ENCODE measurements at regions not wholly inside any gene's neighbourhood (a gene's known extent, or its start where the extent isn't known, plus 50 kb on each side); places are given as distances from the start of the nearest gene placed in this dataset.

- no peak overlapping the region for H3K4me3 Mint-ChIP-seq
- no peaks in the 10 kb centered on the region for H3K36me3 Mint-ChIP-seq
- ATAC-seq (ENCODE audit: low read depth) (peak; percentile 37), DNase-seq (ENCODE audit: low spot score in 2 of 2) (no peak)
- H3K27me3 Mint-ChIP-seq: no peaks in the 10 kb centered on the region
- H3K27ac Mint-ChIP-seq: no peak overlapping the region
- no peaks in the 10 kb centered on the region for H3K9me3 Mint-ChIP-seq
- H3K4me1 Mint-ChIP-seq: peaks cover 3% of the 10 kb centered on the region
Measured at GRCh38 chr6:113461153-113461932, 395.8 kb upstream of the MARCKS start.

- no peaks in the 10 kb centered on the region for H3K9me3 Mint-ChIP-seq
- H3K27me3 Mint-ChIP-seq: no peaks in the 10 kb centered on the region
- DNase-seq (ENCODE audit: low spot score in 2 of 2): no peak
- H3K4me1 Mint-ChIP-seq: peaks cover 3% of the 10 kb centered on the region
- H3K27ac Mint-ChIP-seq: no peak overlapping the region
- no peaks in the 10 kb centered on the region for H3K36me3 Mint-ChIP-seq
- no peak overlapping the region for H3K4me3 Mint-ChIP-seq
- no peak for ATAC-seq (ENCODE audit: low read depth)
Measured at GRCh38 chr6:113464536-113464935, 392.6 kb upstream of the MARCKS start.

- no peak overlapping the region for H3K4me3 Mint-ChIP-seq
- H3K27ac Mint-ChIP-seq: no peak overlapping the region
- H3K9me3 Mint-ChIP-seq: no peaks in the 10 kb centered on the region
- H3K27me3 Mint-ChIP-seq: no peaks in the 10 kb centered on the region
- DNase-seq (ENCODE audit: low spot score in 2 of 2): no peak
- ATAC-seq (ENCODE audit: low read depth): no peak
- no peaks in the 10 kb centered on the region for H3K36me3 Mint-ChIP-seq
- H3K4me1 Mint-ChIP-seq: peaks cover 3% of the 10 kb centered on the region
Measured at GRCh38 chr6:113464960-113465359, 392.2 kb upstream of the MARCKS start.

- no peak for ATAC-seq (ENCODE audit: low read depth)
- no peaks in the 10 kb centered on the region for H3K36me3 Mint-ChIP-seq
- no peak overlapping the region for H3K27ac Mint-ChIP-seq
- no peaks in the 10 kb centered on the region for H3K9me3 Mint-ChIP-seq
- H3K4me1 Mint-ChIP-seq: peaks cover 3% of the 10 kb centered on the region
- H3K27me3 Mint-ChIP-seq: no peaks in the 10 kb centered on the region
- no peak overlapping the region for H3K4me3 Mint-ChIP-seq
- no peak for DNase-seq (ENCODE audit: low spot score in 2 of 2)
Measured at GRCh38 chr6:113466526-113466925, 390.6 kb upstream of the MARCKS start.

DNA sequence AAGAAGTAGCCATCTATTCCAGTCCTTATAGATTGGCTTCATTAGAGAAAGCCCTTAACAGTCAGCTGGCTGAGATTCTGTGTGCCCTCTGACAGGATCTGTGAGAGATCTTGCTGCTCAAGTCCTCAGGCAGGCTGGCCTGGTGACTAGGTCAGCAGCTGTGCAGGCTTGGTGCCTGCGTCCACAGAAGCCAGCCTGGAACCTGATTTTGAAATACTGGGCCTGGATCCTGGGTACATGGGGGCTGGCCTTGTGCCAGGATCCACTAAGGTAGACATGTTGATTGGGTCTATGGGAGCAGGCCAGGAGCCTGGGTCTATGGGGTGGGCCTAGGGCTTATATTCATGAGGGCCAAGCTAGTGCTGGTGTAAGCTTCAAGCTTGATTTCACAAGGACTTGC is 381.8 kb upstream of the MARCKS start:
- H3K4me1 Mint-ChIP-seq: no peaks in the 10 kb centered on the region
- H3K9me3 Mint-ChIP-seq: peaks cover 6% of the 10 kb centered on the region
- no peak for ATAC-seq (ENCODE audit: low read depth)
- no peak overlapping the region for H3K27ac Mint-ChIP-seq
- H3K4me3 Mint-ChIP-seq: no peak overlapping the region
- no peak for DNase-seq (ENCODE audit: low spot score in 2 of 2)
- no peaks in the 10 kb centered on the region for H3K27me3 Mint-ChIP-seq
- H3K36me3 Mint-ChIP-seq: peaks cover 4% of the 10 kb centered on the region

DNA sequence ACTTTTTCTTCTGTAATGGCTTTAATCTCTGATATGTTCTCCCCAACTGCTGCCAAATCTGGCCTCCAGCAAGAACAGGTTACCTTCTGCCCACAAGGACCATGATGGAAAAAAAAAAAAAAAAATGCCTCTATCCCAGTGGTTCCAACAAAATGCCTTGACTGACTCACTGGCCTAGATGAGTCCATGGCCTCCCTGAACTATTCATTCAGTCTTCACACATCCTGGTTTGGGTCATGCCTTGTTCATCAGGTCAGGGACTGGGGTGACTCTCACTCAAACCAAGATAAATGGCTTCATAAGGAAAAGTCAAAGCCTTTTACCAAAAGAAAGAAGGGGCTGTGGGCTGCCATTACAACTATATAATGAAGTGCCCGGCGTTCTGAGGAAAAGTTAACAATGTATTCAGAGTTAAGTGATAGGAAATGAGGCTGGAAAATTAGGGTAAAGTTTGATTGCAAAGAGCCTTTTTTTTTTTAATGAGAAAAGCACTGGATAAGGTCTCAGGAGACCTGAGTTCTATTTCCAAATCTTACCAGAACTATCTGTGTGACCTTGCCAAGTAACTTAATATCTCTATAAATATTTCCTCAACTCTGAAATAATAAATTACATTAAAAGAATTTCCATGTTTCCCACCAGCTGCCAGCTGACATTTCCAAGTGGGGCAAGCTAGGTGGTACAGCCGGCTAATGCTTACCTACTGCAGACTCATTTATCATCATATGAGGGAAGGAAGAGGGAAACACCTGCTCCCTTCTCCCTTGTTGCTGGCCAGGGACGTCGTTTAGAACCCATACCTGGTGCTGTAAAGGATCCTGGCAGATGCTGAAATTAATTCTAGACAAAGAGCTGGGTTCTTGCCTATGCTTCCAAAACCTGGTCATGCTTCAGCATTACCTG is 380.0 kb upstream of the MARCKS start:
- peaks cover 6% of the 10 kb centered on the region for H3K9me3 Mint-ChIP-seq
- DNase-seq (ENCODE audit: low spot score in 2 of 2) (no peak), ATAC-seq (ENCODE audit: low read depth) (no peak)
- peaks cover 4% of the 10 kb centered on the region for H3K36me3 Mint-ChIP-seq
- no peak overlapping the region for H3K27ac Mint-ChIP-seq
- H3K27me3 Mint-ChIP-seq: no peaks in the 10 kb centered on the region
- no peak overlapping the region for H3K4me3 Mint-ChIP-seq
- H3K4me1 Mint-ChIP-seq: no peaks in the 10 kb centered on the region

DNA sequence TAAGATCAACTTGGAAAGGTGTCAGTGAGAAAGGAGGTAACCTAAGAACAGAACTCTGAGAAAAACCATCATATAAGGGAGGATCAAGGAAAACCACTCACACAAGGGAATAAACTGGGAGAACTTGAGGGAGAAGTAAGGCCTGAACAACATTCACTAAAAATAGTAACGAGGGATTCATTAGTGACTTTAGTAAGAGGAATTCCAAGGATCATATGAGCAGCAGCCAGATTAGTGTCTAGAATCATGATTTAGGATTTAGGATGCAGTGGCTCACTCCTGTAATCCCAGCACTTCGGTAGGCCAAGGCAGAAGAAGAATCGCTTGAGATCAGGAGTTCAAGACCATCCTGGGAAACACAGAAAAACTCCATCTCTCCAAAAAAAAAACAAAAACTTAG is 376.5 kb upstream of the MARCKS start:
- Mint-ChIP-seq H3K36me3 (no peaks in the 10 kb centered on the region), H3K27ac (no peak overlapping the region), H3K9me3 (no peaks in the 10 kb centered on the region), H3K4me1 (no peaks in the 10 kb centered on the region), H3K4me3 (no peak overlapping the region), H3K27me3 (no peaks in the 10 kb centered on the region)
- no peak for DNase-seq (ENCODE audit: low spot score in 2 of 2)
- no peak for ATAC-seq (ENCODE audit: low read depth)

DNA sequence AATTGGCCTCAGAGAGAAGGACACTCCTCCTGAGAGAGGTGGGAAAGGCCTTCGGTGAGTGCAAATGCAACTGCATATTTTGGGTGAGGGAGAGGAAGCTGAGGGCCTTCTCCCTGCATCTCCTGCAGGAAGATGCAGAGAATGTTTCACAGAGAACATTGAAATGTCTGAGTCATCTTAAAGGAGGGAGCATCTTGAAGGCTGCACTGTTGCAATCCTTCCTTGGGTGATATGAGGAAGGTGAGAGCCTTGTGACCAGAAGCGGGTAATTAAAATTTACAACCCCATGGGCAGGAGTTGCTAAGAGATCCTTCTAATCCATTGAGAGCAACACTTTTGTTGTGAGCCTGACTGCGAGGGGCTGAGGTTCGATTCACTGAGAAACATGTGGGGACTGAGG is 375.7 kb upstream of the MARCKS start:
- Mint-ChIP-seq H3K4me3 (no peak overlapping the region), H3K9me3 (no peaks in the 10 kb centered on the region), H3K36me3 (no peaks in the 10 kb centered on the region), H3K27me3 (no peaks in the 10 kb centered on the region), H3K4me1 (no peaks in the 10 kb centered on the region), H3K27ac (no peak overlapping the region)
- ATAC-seq (ENCODE audit: low read depth): no peak
- DNase-seq (ENCODE audit: low spot score in 2 of 2): no peak

GRCh38 chr6:113481910-113482309 is 375.2 kb upstream of the MARCKS start:
- H3K9me3 Mint-ChIP-seq: no peaks in the 10 kb centered on the region
- no peaks in the 10 kb centered on the region for H3K4me1 Mint-ChIP-seq
- H3K27ac Mint-ChIP-seq: no peak overlapping the region
- H3K4me3 Mint-ChIP-seq: no peak overlapping the region
- H3K27me3 Mint-ChIP-seq: no peaks in the 10 kb centered on the region
- ATAC-seq (ENCODE audit: low read depth) (no peak), DNase-seq (ENCODE audit: low spot score in 2 of 2) (no peak)
- H3K36me3 Mint-ChIP-seq: no peaks in the 10 kb centered on the region

GRCh38 chr6:113482771-113483170 is 374.4 kb upstream of the MARCKS start:
- no peak overlapping the region for H3K4me3 Mint-ChIP-seq
- no peaks in the 10 kb centered on the region for H3K36me3 Mint-ChIP-seq
- H3K4me1 Mint-ChIP-seq: no peaks in the 10 kb centered on the region
- DNase-seq (ENCODE audit: low spot score in 2 of 2) (no peak), ATAC-seq (ENCODE audit: low read depth) (no peak)
- no peak overlapping the region for H3K27ac Mint-ChIP-seq
- H3K27me3 Mint-ChIP-seq: no peaks in the 10 kb centered on the region
- no peaks in the 10 kb centered on the region for H3K9me3 Mint-ChIP-seq

DNA sequence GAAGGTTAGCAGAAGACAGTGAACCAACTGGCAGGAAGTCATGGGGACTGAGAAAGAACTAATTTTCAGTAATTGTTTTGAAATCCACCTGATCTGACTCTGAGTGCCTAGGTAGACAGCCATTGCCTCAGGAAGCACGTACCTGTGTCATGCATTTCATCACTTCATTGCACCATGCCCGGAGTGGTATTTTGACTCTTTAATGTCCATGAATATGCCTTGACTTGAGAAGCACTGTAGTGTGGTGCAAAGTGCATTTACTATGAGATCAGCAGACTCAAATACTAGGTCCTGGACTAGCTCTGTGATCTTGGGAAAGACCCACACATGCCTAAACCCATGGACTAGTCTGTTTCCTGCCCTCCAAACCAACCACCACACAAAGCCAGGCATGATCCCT is 370.9 kb upstream of the MARCKS start:
- Mint-ChIP-seq H3K9me3 (no peaks in the 10 kb centered on the region), H3K27ac (peak overlapping the region; percentile 13), H3K4me3 (no peak overlapping the region), H3K4me1 (peaks cover 3% of the 10 kb centered on the region), H3K27me3 (no peaks in the 10 kb centered on the region), H3K36me3 (no peaks in the 10 kb centered on the region)
- ATAC-seq (ENCODE audit: low read depth) (no peak), DNase-seq (ENCODE audit: low spot score in 2 of 2) (no peak)

DNA sequence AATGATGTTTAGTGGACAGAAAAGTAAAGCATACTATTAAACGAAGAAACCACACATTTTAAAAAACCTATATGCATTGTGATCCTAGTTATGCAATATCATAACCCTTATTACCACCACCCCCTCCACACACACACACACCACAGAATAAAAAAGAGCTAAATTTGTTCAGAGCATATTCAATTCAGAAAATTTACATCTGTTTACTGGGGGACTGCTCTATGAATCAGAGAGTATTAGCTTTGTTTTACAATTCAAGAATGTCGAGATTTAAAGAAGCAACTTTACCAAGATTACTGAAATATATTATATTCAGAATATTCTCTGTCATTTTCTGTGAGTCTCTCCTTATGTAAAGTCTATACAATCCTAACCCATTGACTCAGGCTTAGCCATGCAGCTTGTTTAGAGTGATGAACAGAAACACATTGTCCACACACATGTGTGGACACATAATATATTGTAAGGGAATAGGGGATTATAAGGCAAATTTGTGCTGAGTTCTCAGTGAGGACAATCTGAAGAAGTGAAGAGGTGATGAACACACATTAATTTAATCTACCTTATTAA is 369.6 kb upstream of the MARCKS start:
- no peaks in the 10 kb centered on the region for H3K36me3 Mint-ChIP-seq
- no peak for DNase-seq (ENCODE audit: low spot score in 2 of 2)
- H3K9me3 Mint-ChIP-seq: no peaks in the 10 kb centered on the region
- ATAC-seq (ENCODE audit: low read depth): no peak
- H3K27ac Mint-ChIP-seq: no peak overlapping the region
- H3K4me1 Mint-ChIP-seq: peaks cover 3% of the 10 kb centered on the region
- no peaks in the 10 kb centered on the region for H3K27me3 Mint-ChIP-seq
- no peak overlapping the region for H3K4me3 Mint-ChIP-seq

DNA sequence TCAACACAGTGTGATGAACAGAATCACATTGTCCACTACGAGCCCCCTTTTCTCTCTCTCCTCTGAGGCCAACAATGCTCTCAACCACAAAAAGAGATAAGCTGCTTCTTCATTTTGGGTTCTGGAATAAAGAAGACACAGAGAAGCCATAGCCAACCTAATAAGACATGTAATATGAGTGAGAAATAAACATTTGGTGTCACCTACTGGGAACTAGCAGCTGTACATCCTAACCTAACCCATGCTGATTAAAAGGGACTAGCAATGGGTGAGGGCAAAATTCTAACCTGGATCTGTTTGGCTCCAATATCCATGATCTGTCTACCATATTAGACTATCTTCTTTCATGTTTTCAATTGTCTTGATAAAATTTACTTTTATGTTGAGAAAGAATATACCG is 369.1 kb upstream of the MARCKS start:
- ATAC-seq (ENCODE audit: low read depth) (no peak), DNase-seq (ENCODE audit: low spot score in 2 of 2) (no peak)
- no peak overlapping the region for H3K27ac Mint-ChIP-seq
- peaks cover 3% of the 10 kb centered on the region for H3K4me1 Mint-ChIP-seq
- no peaks in the 10 kb centered on the region for H3K9me3 Mint-ChIP-seq
- H3K4me3 Mint-ChIP-seq: no peak overlapping the region
- H3K27me3 Mint-ChIP-seq: no peaks in the 10 kb centered on the region
- H3K36me3 Mint-ChIP-seq: no peaks in the 10 kb centered on the region

All from memory B cell (primary cell).